CD4-positive, alpha-beta T cell treated with Interleukin-6 at 100 ng/mL for 8 hours (primary cell): ENCODE measurements at regions not wholly inside any gene's neighbourhood (a gene's known extent, or its start where the extent isn't known, plus 50 kb on each side); places are given as distances from the start of the nearest gene placed in this dataset.

ENCODE experiments used
- DNase-seq: peaks from one replicate; pipeline ENCODE4 v3.0.0-alpha.2; 2020; ENCODE audit warnings: mixed read lengths, low spot score

- no peak for DNase-seq
These were observed 1015.7 kb downstream of the EFNB2 start for GRCh38 chr13:105519771-105520170.

GRCh38 chr13:105518086-105518485 is 1017.4 kb downstream of the EFNB2 start:
- DNase-seq: no peak

GRCh38 chr13:105514401-105514800 is 1021.1 kb downstream of the EFNB2 start:
- no peak for DNase-seq

GRCh38 chr13:105513448-105513847 is 1022.0 kb downstream of the EFNB2 start:
- DNase-seq: no peak

GRCh38 chr13:105509981-105510762 is 1025.3 kb downstream of the EFNB2 start:
- DNase-seq: no peak

- no peak for DNase-seq
These were observed 1029.0 kb downstream of the EFNB2 start for GRCh38 chr13:105506463-105506862.

- DNase-seq: no peak
These were observed 1033.3 kb downstream of the EFNB2 start for GRCh38 chr13:105502193-105502592.

- DNase-seq: no peak
These were observed 1037.9 kb downstream of the EFNB2 start for GRCh38 chr13:105497597-105497996.

- DNase-seq: no peak
These were observed 1043.2 kb downstream of the EFNB2 start for GRCh38 chr13:105492216-105492615.

GRCh38 chr13:105491345-105491744 is 1044.1 kb downstream of the EFNB2 start:
- no peak for DNase-seq

- no peak for DNase-seq
These were observed 1050.4 kb downstream of the EFNB2 start for GRCh38 chr13:105485081-105485480.

GRCh38 chr13:105474983-105475610 is 1060.4 kb downstream of the EFNB2 start:
- DNase-seq: no peak

GRCh38 chr13:105471673-105472072 is 1063.8 kb downstream of the EFNB2 start:
- no peak for DNase-seq

GRCh38 chr13:105466376-105466775 is 1069.1 kb downstream of the EFNB2 start:
- no peak for DNase-seq

- DNase-seq: no peak
These were observed 1069.7 kb downstream of the EFNB2 start, which contains the start of gene DAOA for GRCh38 chr13:105465745-105466144. DAOA (plus strand) TSS chr13:105466045.

- no peak for DNase-seq
These were observed 1070.2 kb downstream of the EFNB2 start for GRCh38 chr13:105465251-105465650.

- no peak for DNase-seq
These were observed 1071.2 kb downstream of the EFNB2 start for GRCh38 chr13:105464249-105464648.

- no peak for DNase-seq
These were observed 1072.4 kb downstream of the EFNB2 start for GRCh38 chr13:105463011-105463501.

- DNase-seq: no peak
These were observed 1073.4 kb downstream of the EFNB2 start for GRCh38 chr13:105462098-105462497.

- DNase-seq: no peak
These were observed 1082.6 kb downstream of the EFNB2 start for GRCh38 chr13:105452895-105453294.

GRCh38 chr13:105450784-105451183 is 1084.7 kb downstream of the EFNB2 start:
- DNase-seq: no peak

GRCh38 chr13:105448811-105449210 is 1086.7 kb downstream of the EFNB2 start:
- DNase-seq: no peak

GRCh38 chr13:105446197-105446596 is 1089.3 kb downstream of the EFNB2 start:
- no peak for DNase-seq
